Endothelial cell (in vitro differentiated cells): ENCODE measurements at regions not wholly inside any gene's neighbourhood (a gene's known extent, or its start where the extent isn't known, plus 50 kb on each side); places are given as distances from the start of the nearest gene placed in this dataset.

Source experiments
- DNase-seq: peaks from one replicate; pipeline ENCODE4 v3.0.0; 2021; ENCODE audit warnings: low spot score
- H3K27ac Mint-ChIP-seq: one replicate; pipeline ENCODE4 v1.8.0; 2021; ENCODE audit warnings: mixed read lengths, inconsistent platforms; ENCODE audit not compliant: unreplicated experiment
- H3K27me3 Mint-ChIP-seq: one replicate; pipeline ENCODE4 v1.8.0; 2021; ENCODE audit warnings: mild to moderate bottlenecking, moderate library complexity, mixed read lengths, inconsistent platforms; ENCODE audit not compliant: unreplicated experiment
- H3K36me3 Mint-ChIP-seq: one replicate; pipeline ENCODE4 v1.8.0; 2021; ENCODE audit warnings: mild to moderate bottlenecking, low read depth, mixed read lengths, inconsistent platforms; ENCODE audit not compliant: unreplicated experiment
- H3K4me1 Mint-ChIP-seq: one replicate; pipeline ENCODE4 v1.8.0; 2021; ENCODE audit warnings: mild to moderate bottlenecking, mixed read lengths, inconsistent platforms; ENCODE audit not compliant: unreplicated experiment
- H3K4me3 Mint-ChIP-seq: one replicate; pipeline ENCODE4 v1.8.0; 2021; ENCODE audit warnings: mild to moderate bottlenecking, mixed read lengths, inconsistent platforms; ENCODE audit not compliant: unreplicated experiment
- H3K9me3 Mint-ChIP-seq: one replicate; pipeline ENCODE4 v1.8.0; 2021; ENCODE audit warnings: mixed read lengths, inconsistent platforms; ENCODE audit not compliant: unreplicated experiment
- CTCF ChIP-seq: fragments of 200-600 bp; sonication (generic); IDR thresholded peaks from one replicate; pipeline ENCODE4 v1.5.0; 2021; ENCODE audit warnings: antibody characterized with exemption; ENCODE audit not compliant: unreplicated experiment

GRCh38 chr5:135091286-135091685 is 57.3 kb upstream of the PITX1 start:
- peaks cover 2% of the 10 kb centered on the region for H3K27me3 Mint-ChIP-seq
- no peak overlapping the region for H3K4me3 Mint-ChIP-seq
- H3K4me1 Mint-ChIP-seq, result no peaks in the 10 kb centered on the region

GRCh38 chr5:135089912-135090311 is 55.9 kb upstream of the PITX1 start:
- no peak for DNase-seq
- H3K4me1 Mint-ChIP-seq, result no peaks in the 10 kb centered on the region
- TF ChIP-seq CTCF, result no peak
- H3K4me3 Mint-ChIP-seq, result no peak overlapping the region
- no peaks in the 10 kb centered on the region for H3K36me3 Mint-ChIP-seq
- H3K27ac Mint-ChIP-seq, result no peak overlapping the region
- H3K9me3 Mint-ChIP-seq, result no peaks in the 10 kb centered on the region
- no peaks in the 10 kb centered on the region for H3K27me3 Mint-ChIP-seq

More at GRCh38 chr5:135091286-135091685, 57.3 kb upstream of the PITX1 start:
- DNase-seq, result no peak
- no peak for TF ChIP-seq CTCF
- Mint-ChIP-seq H3K9me3 (no peaks in the 10 kb centered on the region), H3K36me3 (no peaks in the 10 kb centered on the region), H3K27ac (no peak overlapping the region)

- Mint-ChIP-seq H3K4me1 (no peaks in the 10 kb centered on the region), H3K27me3 (no peaks in the 10 kb centered on the region), H3K27ac (no peak overlapping the region), H3K9me3 (no peaks in the 10 kb centered on the region), H3K36me3 (no peaks in the 10 kb centered on the region), H3K4me3 (no peak overlapping the region)
- TF ChIP-seq CTCF, result no peak
- DNase-seq, result no peak
These were observed 54.9 kb upstream of the PITX1 start for GRCh38 chr5:135088911-135089310.

- no peaks in the 10 kb centered on the region for H3K4me1 Mint-ChIP-seq
- H3K4me3 Mint-ChIP-seq, result no peak overlapping the region
- H3K9me3 Mint-ChIP-seq, result no peaks in the 10 kb centered on the region
- no peak overlapping the region for H3K27ac Mint-ChIP-seq
- H3K36me3 Mint-ChIP-seq, result no peaks in the 10 kb centered on the region
- H3K27me3 Mint-ChIP-seq, result no peaks in the 10 kb centered on the region
- no peak for DNase-seq
- no peak for TF ChIP-seq CTCF
These were observed 53.9 kb upstream of the PITX1 start for GRCh38 chr5:135087950-135088349.

- DNase-seq, result no peak
- H3K36me3 Mint-ChIP-seq, result peaks cover 8% of the 10 kb centered on the region
- no peak overlapping the region for H3K27ac Mint-ChIP-seq
These were observed 52.1 kb upstream of the PITX1 start for GRCh38 chr5:135085936-135086725.

More at GRCh38 chr5:135085936-135086725, 52.1 kb upstream of the PITX1 start:
- Mint-ChIP-seq H3K27me3 (no peaks in the 10 kb centered on the region), H3K9me3 (no peaks in the 10 kb centered on the region), H3K4me1 (peaks cover under 1% of the 10 kb centered on the region), H3K4me3 (no peak overlapping the region)
- no peak for TF ChIP-seq CTCF
